ENCODE measurements at regions not wholly inside any gene's neighbourhood (a gene's known extent, or its start where the extent isn't known, plus 50 kb on each side); places are given as distances from the start of the nearest gene placed in this dataset.

GRCh38 chr9:71446106-71446472 is 322.2 kb downstream of the CEMIP2 start:
- H4K91ac ChIP-seq (replicated peaks; ENCODE audit: insufficient read length, low read length) = no peak overlapping the region
- peak overlapping the region; percentile 80 to 99 for H3K4me2 ChIP-seq (ENCODE audit: insufficient read depth in 1 of 2, low read depth in 2 of 2, low read length in 2 of 2)
- H3K4ac ChIP-seq (replicated peaks; ENCODE audit: insufficient read length, low read depth, low read length) = no peak overlapping the region
- no peaks in the 10 kb centered on the region for H3K27me3 ChIP-seq (replicated peaks in 1 of 4; ENCODE audit: control insufficient read depth in 3 of 4, extremely low read depth in 1 of 4, insufficient read depth in 3 of 4, low read length in 3 of 4)
- WGBS, 2 experiments (ENCODE audit: extremely low coverage in 1 of 2, insufficient coverage in 1 of 2, insufficient read length in 1 of 2, insufficient replicate concordance in 2 of 2, low coverage in 1 of 2, low lambda C conversion rate in 2 of 2, missing lambda C conversion rate in 1 of 2) = 2% methylated on average over 14 of the region's 14 CpGs; no CpG with 5 or more reads in 1 of the 2 experiments
- H2BK20ac ChIP-seq (ENCODE audit: low read length) = no peak overlapping the region
- H2BK12ac ChIP-seq (ENCODE audit: low read depth, low read length) = 0 out of 2 replicates have a peak overlapping the region, but pooled peaks have one; percentile 62
- FAIRE-seq (no peak), DNase-seq (ENCODE audit: low read depth in 1 of 2, low spot score in 2 of 2) (no peak)
- peaks cover 7% of the 10 kb centered on the region for H3K23me2 ChIP-seq (ENCODE audit: low read depth, low read length)
- no peak overlapping the region for H4K5ac ChIP-seq (ENCODE audit: insufficient read length, low read depth, low read length)
- peak overlapping the region; percentile 84; the same call in 1 of the 2 replicates for H2AFZ ChIP-seq (ENCODE audit: low read length)
- no peak overlapping the region for H2AK5ac ChIP-seq (ENCODE audit: low read depth, low read length)
- CTCF ChIA-PET (ENCODE audit: partially characterized antibody) = no interaction called here
- peak overlapping the region; percentile 72 to 86 (median 75) for H3K4me3 ChIP-seq (ENCODE audit: extremely low read depth in 1 of 4, insufficient read depth in 2 of 4, low read depth in 3 of 4, low read length in 4 of 4)
- H2BK120ac ChIP-seq (replicated peaks; ENCODE audit: low read depth, low read length) = no peak overlapping the region
- H4K20me1 ChIP-seq (replicated peaks in 1 of 2; ENCODE audit: control insufficient read depth in 1 of 2, insufficient read depth in 2 of 2, low read length in 2 of 2) = no peaks in the 10 kb centered on the region
- H3K27ac ChIP-seq (ENCODE audit: low read depth, low read length) = no peak overlapping the region
- no peak overlapping the region; the same call in 1 of the 2 replicates for H3K18ac ChIP-seq (ENCODE audit: extremely low read depth, low read length)
- H3K23ac ChIP-seq (ENCODE audit: insufficient read length) = no peak overlapping the region
- H3K79me1 ChIP-seq (ENCODE audit: low read depth, low read length) = no peaks in the 10 kb centered on the region
- H3K9ac ChIP-seq (replicated peaks in 1 of 4; ENCODE audit: extremely low read depth in 1 of 4, low read depth in 3 of 4, low read length in 3 of 4) = peak overlapping the region in 1 of 4 experiments; percentile 52; a peak in 2 of 7 replicates
- H3K79me2 ChIP-seq (ENCODE audit: control insufficient read depth in 1 of 2, insufficient read depth in 2 of 2, low read length in 2 of 2) = no peaks in the 10 kb centered on the region
- POLR2A ChIA-PET (ENCODE audit: partially characterized antibody) = no interaction called here
- no peaks in the 10 kb centered on the region for H3K36me3 ChIP-seq (ENCODE audit: control insufficient read depth in 2 of 4, insufficient read depth in 4 of 4, low read length in 3 of 4)
- H4K8ac ChIP-seq (ENCODE audit: extremely low read depth, insufficient read depth, low read length) = no peak overlapping the region
- H2BK5ac ChIP-seq (ENCODE audit: low read depth, low read length) = no peak overlapping the region
- H3K9me3 ChIP-seq (ENCODE audit: insufficient read depth in 2 of 2, low read depth in 1 of 2, low read length in 1 of 2) = no peaks in the 10 kb centered on the region; a peak in 1 of 4 replicates
- H2BK15ac ChIP-seq (ENCODE audit: low read length) = no peak overlapping the region
- no peak overlapping the region for H3K14ac ChIP-seq (ENCODE audit: insufficient read length)
- no peak overlapping the region for H3K56ac ChIP-seq (replicated peaks; ENCODE audit: insufficient read length, low read depth, low read length)
- peaks cover 3 to 15% (median 6%) of the 10 kb centered on the region in 4 experiments; a peak in 5 of 7 replicates for H3K4me1 ChIP-seq (replicated peaks in 1 of 4; ENCODE audit: control insufficient read depth in 3 of 4, insufficient read depth in 4 of 4, low read length in 3 of 4)
- TF ChIP-seq EZH2 (IDR thresholded peaks at IDR 0.05; ENCODE audit: low read depth, low read length, severe bottlenecking) (no peak), POLR2AphosphoS5 (IDR thresholded peaks at IDR 0.05; ENCODE audit: low read depth, low read length) (no peak)
